ENCODE measurements at regions not wholly inside any gene's neighbourhood (a gene's known extent, or its start where the extent isn't known, plus 50 kb on each side); places are given as distances from the start of the nearest gene placed in this dataset.

- TF ChIP-seq CREB5 (CRISPR knock-in tag; IDR thresholded peaks at IDR 0.05; ENCODE audit: low read depth): no peak
- no peak for TF ChIP-seq GLIS3 (CRISPR knock-in tag; IDR thresholded peaks at IDR 0.05)
- TF ChIP-seq ZFP30 (CRISPR knock-in tag; IDR thresholded peaks at IDR 0.05): no peak
- no peak for TF ChIP-seq PATZ1 (CRISPR knock-in tag; IDR thresholded peaks at IDR 0.05; ENCODE audit: borderline replicate concordance)
- TF ChIP-seq ZNF8 (CRISPR knock-in tag; IDR thresholded peaks at IDR 0.05): no peak
- TF ChIP-seq ARNTL (CRISPR knock-in tag; IDR thresholded peaks at IDR 0.05; ENCODE audit: borderline replicate concordance, low read depth): no peak
- no peak for TF ChIP-seq ZFP3 (CRISPR knock-in tag; IDR thresholded peaks at IDR 0.05)
- no peak for TF ChIP-seq PPARA (CRISPR knock-in tag; IDR thresholded peaks at IDR 0.05; ENCODE audit: borderline replicate concordance)
- no peak for TF ChIP-seq ISL1 (CRISPR knock-in tag; IDR thresholded peaks at IDR 0.05)
- no peak for TF ChIP-seq CSRNP3 (CRISPR knock-in tag; IDR thresholded peaks at IDR 0.05)
- no peak for TF ChIP-seq SNAI2 (CRISPR knock-in tag; IDR thresholded peaks at IDR 0.05)
- TF ChIP-seq ZC3H10 (CRISPR knock-in tag; IDR thresholded peaks at IDR 0.05): no peak
These were observed 265.4 kb downstream of the ZWINT start for GRCh38 chr10:56095506-56096225.
